Large intestine (tissue), 3 donors: ENCODE measurements at regions not wholly inside any gene's neighbourhood (a gene's known extent, or its start where the extent isn't known, plus 50 kb on each side); places are given as distances from the start of the nearest gene placed in this dataset.

Experiments used
- DNase-seq, 2 donors: peaks; one replicate each; pipeline versions ENCODE4 v3.0.0 to v3.0.0-alpha.2; 2013
- H3K27ac ChIP-seq: one replicate; pipeline ENCODE4 v1.5.1; 2013; ENCODE audit warnings: low read length
- H3K27me3 ChIP-seq: 2 replicates; pipeline ENCODE4 v1.6.1; 2013; ENCODE audit warnings: low read length; ENCODE audit not compliant: control insufficient read depth, insufficient read depth
- H3K36me3 ChIP-seq: 2 replicates; pipeline ENCODE4 v1.6.1; 2013; ENCODE audit warnings: low read length; ENCODE audit not compliant: control insufficient read depth, insufficient read depth
- H3K4me1 ChIP-seq: one replicate; pipeline ENCODE4 v1.6.1; 2013; ENCODE audit warnings: low read length; ENCODE audit not compliant: control insufficient read depth, insufficient read depth
- H3K4me3 ChIP-seq: one replicate; pipeline ENCODE4 v1.5.1; 2013; ENCODE audit warnings: low read length
- H3K9me3 ChIP-seq: one replicate; pipeline ENCODE4 v1.6.1; 2013; ENCODE audit warnings: mild to moderate bottlenecking, low read depth, low read length, moderate library complexity; ENCODE audit not compliant: control insufficient read depth
- WGBS: methylation state at CpG from one replicate; pipeline ENCODE4 v1.1.5; 2013; ENCODE audit warnings: low lambda C conversion rate; ENCODE audit not compliant: insufficient coverage; 5-methylcytosine and 5-hydroxymethylcytosine counted together

DNA sequence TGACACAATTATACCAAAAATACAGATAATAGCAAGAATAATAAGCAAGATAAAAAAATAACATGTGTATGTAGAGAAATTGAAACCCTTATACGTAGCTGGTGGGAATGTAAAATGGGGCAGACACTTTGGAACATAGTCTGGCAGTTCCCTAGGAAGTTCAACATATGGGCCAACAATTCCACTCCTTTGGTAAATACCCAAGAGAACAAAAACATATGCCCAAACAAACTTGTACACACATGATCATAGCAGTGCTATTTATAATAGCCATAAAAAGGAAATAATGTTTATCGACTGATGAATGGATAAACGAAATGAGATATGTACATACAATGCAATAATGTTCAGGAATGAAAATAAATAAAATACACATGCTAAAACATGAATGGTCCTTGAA is 462.4 kb upstream of the SORCS1 start:
- Histone ChIP-seq H3K4me1 (no peaks in the 10 kb centered on the region), H3K4me3 (no peak overlapping the region), H3K9me3 (no peaks in the 10 kb centered on the region), H3K27me3 (no peaks in the 10 kb centered on the region), H3K36me3 (no peaks in the 10 kb centered on the region), H3K27ac (no peak overlapping the region)
- no peak for DNase-seq
- WGBS: 80% methylated on average over 2 of the region's 3 CpGs

DNA sequence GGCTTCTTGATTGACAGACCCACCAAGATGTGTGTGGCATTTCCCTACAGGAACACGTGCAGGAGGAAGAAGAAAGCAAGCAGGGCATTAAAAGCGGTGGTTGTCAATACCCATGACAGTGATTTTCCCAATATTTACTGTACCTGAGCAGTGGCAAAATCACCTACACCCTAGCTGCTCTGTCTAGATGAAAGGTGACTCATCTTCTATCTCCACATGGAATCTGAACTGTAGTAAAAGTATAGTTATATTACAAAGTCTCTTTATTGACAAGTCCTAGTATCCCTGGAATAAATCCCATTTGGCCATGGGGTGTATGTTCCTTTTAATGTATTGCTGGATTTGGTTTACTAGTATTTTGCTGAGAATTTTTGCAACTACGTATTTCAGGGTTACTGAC is 458.8 kb upstream of the SORCS1 start:
- Histone ChIP-seq H3K36me3 (no peaks in the 10 kb centered on the region), H3K9me3 (no peaks in the 10 kb centered on the region), H3K27ac (no peak overlapping the region), H3K4me3 (no peak overlapping the region), H3K27me3 (no peaks in the 10 kb centered on the region), H3K4me1 (no peaks in the 10 kb centered on the region)
- WGBS: 100% methylated on average over 1 of the region's 3 CpGs
- no peak for DNase-seq

- no peaks in the 10 kb centered on the region for H3K9me3 ChIP-seq
- no peak overlapping the region for H3K4me3 ChIP-seq
- no CpG with 5 or more reads among the region's 1 CpG for WGBS
- no peak for DNase-seq
- H3K4me1 ChIP-seq: no peaks in the 10 kb centered on the region
- H3K27me3 ChIP-seq: no peaks in the 10 kb centered on the region
- no peaks in the 10 kb centered on the region for H3K36me3 ChIP-seq
- no peak overlapping the region for H3K27ac ChIP-seq
These were observed 454.6 kb upstream of the SORCS1 start for GRCh38 chr10:107619139-107619538.

DNA sequence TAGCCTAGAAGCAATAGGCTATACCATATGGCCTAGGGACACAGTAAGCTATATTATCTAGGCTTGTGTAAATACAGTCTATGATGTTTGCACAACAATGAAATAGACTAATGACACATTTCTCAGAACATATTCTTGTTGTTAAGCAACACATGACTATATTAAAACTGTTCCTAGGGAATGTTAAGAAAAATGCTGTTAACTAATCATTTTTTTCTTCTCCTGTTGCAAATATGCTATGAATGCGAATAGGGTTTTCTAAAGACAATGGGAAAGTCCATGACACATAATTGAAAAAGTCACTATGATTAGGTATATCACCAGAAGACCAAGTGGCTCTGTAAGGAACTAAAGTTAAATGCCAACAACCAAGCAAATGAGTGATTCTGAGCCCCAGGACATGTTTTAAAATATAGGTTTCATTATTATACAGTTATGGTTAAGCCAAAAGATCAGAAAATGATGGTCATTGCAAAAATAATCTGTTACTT is 454.0 kb upstream of the SORCS1 start:
- H3K27ac ChIP-seq: no peak overlapping the region
- H3K4me1 ChIP-seq: no peaks in the 10 kb centered on the region
- 100% methylated on average over 1 of the region's 1 CpG for WGBS
- no peak overlapping the region for H3K4me3 ChIP-seq
- DNase-seq: no peak
- no peaks in the 10 kb centered on the region for H3K9me3 ChIP-seq
- H3K36me3 ChIP-seq: no peaks in the 10 kb centered on the region
- H3K27me3 ChIP-seq: no peaks in the 10 kb centered on the region

GRCh38 chr10:107616463-107617410 is 452.2 kb upstream of the SORCS1 start:
- H3K9me3 ChIP-seq: no peaks in the 10 kb centered on the region
- no peaks in the 10 kb centered on the region for H3K4me1 ChIP-seq
- no peaks in the 10 kb centered on the region for H3K27me3 ChIP-seq
- no peak overlapping the region for H3K27ac ChIP-seq
- WGBS: no CpG with 5 or more reads among the region's 4 CpGs
- H3K4me3 ChIP-seq: no peak overlapping the region
- H3K36me3 ChIP-seq: no peaks in the 10 kb centered on the region
- no peak for DNase-seq

- Histone ChIP-seq H3K4me1 (no peaks in the 10 kb centered on the region), H3K27ac (no peak overlapping the region), H3K9me3 (no peaks in the 10 kb centered on the region), H3K36me3 (no peaks in the 10 kb centered on the region), H3K27me3 (no peaks in the 10 kb centered on the region), H3K4me3 (no peak overlapping the region)
- no peak for DNase-seq
These were observed 451.5 kb upstream of the SORCS1 start for GRCh38 chr10:107616031-107616430.

GRCh38 chr10:107614939-107615685 is 450.6 kb upstream of the SORCS1 start:
- Histone ChIP-seq H3K36me3 (no peaks in the 10 kb centered on the region), H3K4me3 (no peak overlapping the region), H3K27ac (no peak overlapping the region), H3K9me3 (no peaks in the 10 kb centered on the region), H3K4me1 (no peaks in the 10 kb centered on the region), H3K27me3 (no peaks in the 10 kb centered on the region)
- DNase-seq: no peak
- 74% methylated on average over 5 of the region's 8 CpGs for WGBS

- Histone ChIP-seq H3K36me3 (no peaks in the 10 kb centered on the region), H3K4me3 (no peak overlapping the region), H3K4me1 (no peaks in the 10 kb centered on the region), H3K9me3 (no peaks in the 10 kb centered on the region), H3K27me3 (no peaks in the 10 kb centered on the region), H3K27ac (no peak overlapping the region)
- DNase-seq: no peak
These were observed 446.6 kb upstream of the SORCS1 start for GRCh38 chr10:107611115-107611514.

DNA sequence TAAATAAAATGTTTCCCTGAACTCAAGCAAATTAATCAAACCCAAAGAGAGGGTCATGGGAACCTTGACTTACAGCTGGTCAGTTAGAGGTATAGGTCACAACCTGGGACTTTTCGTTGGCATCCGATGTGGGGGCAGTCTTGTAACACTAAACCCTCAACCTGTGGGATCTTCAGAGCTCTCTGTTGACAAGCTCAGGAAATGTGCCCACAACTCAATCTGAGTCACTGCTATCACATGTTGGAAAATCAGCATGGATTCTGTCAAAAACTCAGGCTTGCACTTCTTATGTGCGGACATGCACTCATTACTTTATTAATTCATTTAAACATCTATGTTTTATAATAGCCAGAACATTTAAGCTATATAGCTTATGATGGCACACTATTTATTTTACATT is 424.6 kb upstream of the SORCS1 start:
- Histone ChIP-seq H3K4me1 (no peaks in the 10 kb centered on the region), H3K4me3 (no peak overlapping the region), H3K36me3 (no peaks in the 10 kb centered on the region), H3K27ac (no peak overlapping the region), H3K9me3 (peaks cover 8% of the 10 kb centered on the region), H3K27me3 (no peaks in the 10 kb centered on the region)
- 88% methylated on average over 1 of the region's 3 CpGs for WGBS
- no peak for DNase-seq

GRCh38 chr10:107585630-107586029 is 421.1 kb upstream of the SORCS1 start:
- DNase-seq: no peak
- no peaks in the 10 kb centered on the region for H3K36me3 ChIP-seq
- H3K27me3 ChIP-seq: no peaks in the 10 kb centered on the region
- 100% methylated on average over 2 of the region's 3 CpGs for WGBS
- H3K27ac ChIP-seq: no peak overlapping the region
- no peak overlapping the region for H3K4me3 ChIP-seq
- H3K4me1 ChIP-seq: no peaks in the 10 kb centered on the region
- peaks cover 5% of the 10 kb centered on the region for H3K9me3 ChIP-seq
